ENCODE measurements at regions not wholly inside any gene's neighbourhood (a gene's known extent, or its start where the extent isn't known, plus 50 kb on each side); places are given as distances from the start of the nearest gene placed in this dataset.

GRCh38 chr5:146940295-146940694 is 61.7 kb upstream of the PPP2R2B start:
- Mint-ChIP-seq H3K27ac (no peak overlapping the region), H3K36me3 (no peaks in the 10 kb centered on the region), H3K9me3 (no peaks in the 10 kb centered on the region), H3K4me1 (peaks cover 10% of the 10 kb centered on the region), H3K27me3 (ENCODE audit: low read depth) (no peaks in the 10 kb centered on the region), H3K4me3 (no peak overlapping the region)
- CTCF ChIA-PET: no interaction called here
- TF ChIP-seq, protein P1, sequence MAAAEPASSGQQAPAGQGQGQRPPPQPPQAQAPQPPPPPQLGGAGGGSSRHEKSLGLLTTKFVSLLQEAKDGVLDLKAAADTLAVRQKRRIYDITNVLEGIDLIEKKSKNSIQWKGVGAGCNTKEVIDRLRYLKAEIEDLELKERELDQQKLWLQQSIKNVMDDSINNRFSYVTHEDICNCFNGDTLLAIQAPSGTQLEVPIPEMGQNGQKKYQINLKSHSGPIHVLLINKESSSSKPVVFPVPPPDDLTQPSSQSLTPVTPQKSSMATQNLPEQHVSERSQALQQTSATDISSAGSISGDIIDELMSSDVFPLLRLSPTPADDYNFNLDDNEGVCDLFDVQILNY (CRISPR knock-in tag; IDR thresholded peaks at IDR 0.05): no peak
- TF ChIP-seq ZNF263 (CRISPR knock-in tag; IDR thresholded peaks at IDR 0.05; ENCODE audit: low read depth) (no peak), ZNF671 (CRISPR knock-in tag; IDR thresholded peaks at IDR 0.05) (no peak), ZNF423 (CRISPR knock-in tag; IDR thresholded peaks at IDR 0.05) (no peak), RORB (CRISPR knock-in tag; IDR thresholded peaks at IDR 0.05) (no peak), ZNF317 (CRISPR knock-in tag; IDR thresholded peaks at IDR 0.05; ENCODE audit: borderline replicate concordance, low read depth) (no peak), ZMAT4 (CRISPR knock-in tag; IDR thresholded peaks at IDR 0.05) (no peak), TEAD4 (CRISPR knock-in tag; IDR thresholded peaks at IDR 0.05) (no peak), ATF1 (CRISPR knock-in tag; IDR thresholded peaks at IDR 0.05) (no peak), SP1 (CRISPR knock-in tag; conservative IDR thresholded peaks at IDR 0.05) (no peak), OVOL2 (CRISPR knock-in tag; IDR thresholded peaks at IDR 0.05; ENCODE audit: borderline replicate concordance) (no peak), TP53 (CRISPR knock-in tag; IDR thresholded peaks at IDR 0.05) (no peak), TCF7 (CRISPR knock-in tag; IDR thresholded peaks at IDR 0.05; ENCODE audit: low read depth) (no peak), FOXJ3 (CRISPR knock-in tag; IDR thresholded peaks at IDR 0.05; ENCODE audit: borderline replicate concordance) (no peak), NR2C2 (CRISPR knock-in tag; IDR thresholded peaks at IDR 0.05) (no peak), ZNF121 (CRISPR knock-in tag; IDR thresholded peaks at IDR 0.05) (no peak)
- POLR2A ChIA-PET: no interaction called here
- no peak for ATAC-seq
- no peak for DNase-seq (ENCODE audit: low spot score)

DNA sequence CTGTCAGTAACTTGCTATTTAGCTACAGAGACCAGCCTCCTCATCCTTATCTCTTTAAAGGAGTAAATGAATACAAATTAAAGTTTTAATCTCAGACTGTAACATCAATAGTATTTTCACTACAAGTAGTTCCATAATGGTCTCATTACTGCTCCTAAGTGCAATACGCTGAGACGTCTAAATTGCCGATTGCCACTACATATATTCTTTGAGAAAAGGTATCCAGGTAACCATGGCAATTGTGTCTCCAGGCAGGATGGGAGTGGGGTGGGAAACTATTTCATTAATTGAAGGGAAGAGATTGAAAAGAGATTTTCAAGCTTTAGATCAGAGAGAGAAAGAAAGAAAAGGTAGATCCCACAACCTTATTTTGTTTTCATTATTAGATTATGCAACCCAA is 65.5 kb upstream of the PPP2R2B start:
- no peak overlapping the region for H3K4me3 Mint-ChIP-seq
- TF ChIP-seq SOX15 (CRISPR knock-in tag; IDR thresholded peaks at IDR 0.05): no peak
- TF ChIP-seq ELF4 (CRISPR knock-in tag; IDR thresholded peaks at IDR 0.05; ENCODE audit: low read depth): no peak
- no peak for TF ChIP-seq NFYB (CRISPR knock-in tag; conservative IDR thresholded peaks at IDR 0.05; ENCODE audit: low read depth)
- no peak for TF ChIP-seq CREM (CRISPR knock-in tag; IDR thresholded peaks at IDR 0.05)
- CTCF ChIA-PET: no interaction called here
- DNase-seq (ENCODE audit: low spot score): no peak
- no peaks in the 10 kb centered on the region for H3K9me3 Mint-ChIP-seq
- H3K27ac Mint-ChIP-seq: no peak overlapping the region
- H3K4me1 Mint-ChIP-seq: peaks cover 13% of the 10 kb centered on the region; the same call in 1 of the 2 replicates
- no peaks in the 10 kb centered on the region for H3K36me3 Mint-ChIP-seq
- POLR2A ChIA-PET: no interaction called here
- ATAC-seq: no peak
- H3K27me3 Mint-ChIP-seq (ENCODE audit: low read depth): no peaks in the 10 kb centered on the region

GRCh38 chr5:146944764-146945616 is 66.4 kb upstream of the PPP2R2B start:
- Mint-ChIP-seq H3K4me1 (peaks cover 13% of the 10 kb centered on the region; the same call in 1 of the 2 replicates), H3K9me3 (no peaks in the 10 kb centered on the region), H3K4me3 (no peak overlapping the region), H3K36me3 (no peaks in the 10 kb centered on the region), H3K27ac (no peak overlapping the region), H3K27me3 (ENCODE audit: low read depth) (no peaks in the 10 kb centered on the region)
- ATAC-seq (no peak), DNase-seq (ENCODE audit: low spot score) (no peak)
- ChIA-PET CTCF (no interaction called here), POLR2A (no interaction called here)
- no peak for TF ChIP-seq ZNF121 (CRISPR knock-in tag; IDR thresholded peaks at IDR 0.05)
- TF ChIP-seq SMAD4 (CRISPR knock-in tag; IDR thresholded peaks at IDR 0.05): no peak
- TF ChIP-seq TEAD4 (CRISPR knock-in tag; IDR thresholded peaks at IDR 0.05): no peak
- TF ChIP-seq NR3C1 (CRISPR knock-in tag; conservative IDR thresholded peaks at IDR 0.05; ENCODE audit: low read depth): no peak
- TF ChIP-seq PRDM15 (CRISPR knock-in tag; IDR thresholded peaks at IDR 0.05): no peak
- TF ChIP-seq ZNF512 (CRISPR knock-in tag; IDR thresholded peaks at IDR 0.05; ENCODE audit: borderline replicate concordance): no peak
- TF ChIP-seq, protein P2, sequence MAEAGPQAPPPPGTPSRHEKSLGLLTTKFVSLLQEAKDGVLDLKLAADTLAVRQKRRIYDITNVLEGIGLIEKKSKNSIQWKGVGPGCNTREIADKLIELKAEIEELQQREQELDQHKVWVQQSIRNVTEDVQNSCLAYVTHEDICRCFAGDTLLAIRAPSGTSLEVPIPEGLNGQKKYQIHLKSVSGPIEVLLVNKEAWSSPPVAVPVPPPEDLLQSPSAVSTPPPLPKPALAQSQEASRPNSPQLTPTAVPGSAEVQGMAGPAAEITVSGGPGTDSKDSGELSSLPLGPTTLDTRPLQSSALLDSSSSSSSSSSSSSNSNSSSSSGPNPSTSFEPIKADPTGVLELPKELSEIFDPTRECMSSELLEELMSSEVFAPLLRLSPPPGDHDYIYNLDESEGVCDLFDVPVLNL (CRISPR knock-in tag; IDR thresholded peaks at IDR 0.05; ENCODE audit: borderline replicate concordance, low read depth): no peak
- no peak for TF ChIP-seq NFE2L1 (CRISPR knock-in tag; IDR thresholded peaks at IDR 0.05)
- no peak for TF ChIP-seq HMGA2 (CRISPR knock-in tag; IDR thresholded peaks at IDR 0.05)
- no peak for TF ChIP-seq ZNF416 (CRISPR knock-in tag; IDR thresholded peaks at IDR 0.05)

Measured in WTC11 (cell line).